Endothelial cell of umbilical vein (primary cell): ENCODE measurements at regions not wholly inside any gene's neighbourhood (a gene's known extent, or its start where the extent isn't known, plus 50 kb on each side); places are given as distances from the start of the nearest gene placed in this dataset.

ENCODE experiments used
- BruUV-seq: library from RNA; stranded (reverse); fragments of 400-500 nt; replicated peaks from 2 replicates; lab custom pipeline; 2021; lab: Mats Ljungman, UMichigan
- CTCF ChIA-PET: fragments of 300-600, 350-600 bp; sonication (Branson Sonifier 250); formaldehyde crosslinking; loops from one replicate; lab custom pipeline; 2021; ENCODE audit warnings: antibody characterized with exemption, inconsistent platforms; lab: Charles Lee
- POLR2A ChIA-PET: fragments of 300-600, 350-600 bp; sonication (Branson Sonifier 250); formaldehyde crosslinking; loops from one replicate; lab custom pipeline; 2021; ENCODE audit warnings: antibody characterized with exemption, inconsistent platforms; lab: Charles Lee
- DNase-seq: peaks from one replicate; pipeline ENCODE4 v3.0.0-alpha.2; 2011; ENCODE audit warnings: low read depth, low spot score
- FAIRE-seq: peaks from 2 replicates; lab custom pipeline; 2011; peaks lifted over from hg19 to GRCh38; lab: Jason Lieb, UNC
- H2AFZ ChIP-seq: 2 replicates; pipeline ENCODE4 v1.6.0; 2012; ENCODE audit warnings: low read depth, low read length, control low read depth, inconsistent platforms
- H3K27ac ChIP-seq: 2 replicates; pipeline ENCODE4 v1.5.1; 2011; ENCODE audit warnings: low read depth, mild to moderate bottlenecking, control low read depth, low read length, moderate library complexity; ENCODE audit not compliant: insufficient read depth
- H3K27me3 ChIP-seq, 2 experiments: 2 replicates each; pipeline versions ENCODE4 v1.6.0 to v1.6.1; 2011; ENCODE audit warnings: low read length in 2 of 2, mixed read lengths in 1 of 2; ENCODE audit not compliant: control insufficient read depth in 2 of 2, insufficient read depth in 2 of 2
- H3K36me3 ChIP-seq, 2 experiments: 2 replicates in 1 of 2; 3 replicates in 1 of 2; pipeline ENCODE4 v1.5.1; 2011; ENCODE audit warnings: low read length in 2 of 2, mild to moderate bottlenecking in 1 of 2, moderate library complexity in 1 of 2; ENCODE audit not compliant: control insufficient read depth in 2 of 2, insufficient read depth in 2 of 2; ENCODE audit errors: extremely low read depth in 1 of 2
- H3K4me1 ChIP-seq: 3 replicates; pipeline ENCODE4 v1.5.1; 2011; ENCODE audit warnings: mild to moderate bottlenecking, low read length; ENCODE audit not compliant: control insufficient read depth, insufficient read depth; ENCODE audit errors: extremely low read depth
- H3K4me2 ChIP-seq: 2 replicates; pipeline ENCODE4 v1.6.1; 2011; ENCODE audit warnings: low read length, control low read depth, mixed read lengths; ENCODE audit not compliant: insufficient read depth
- H3K4me3 ChIP-seq, 3 experiments: fragments of 200-600 bp in 1 of 3; sonication (generic), shearing (Covaris generic) in 1 of 3; replicated peaks in 1 of 3; 2 replicates each; pipeline ENCODE4 v1.5.1; 2011 to 2016; ENCODE audit warnings: control low read depth in 3 of 3, low read length in 3 of 3, mild to moderate bottlenecking in 2 of 3, inconsistent platforms in 1 of 3, low read depth in 1 of 3, moderate library complexity in 1 of 3; ENCODE audit not compliant: insufficient read depth in 1 of 3
- H3K79me2 ChIP-seq: 2 replicates; pipeline ENCODE4 v1.6.0; 2012; ENCODE audit warnings: low read length, inconsistent platforms; ENCODE audit not compliant: control insufficient read depth, insufficient read depth
- H3K9ac ChIP-seq: replicated peaks from 2 replicates; pipeline ENCODE3; 2011; ENCODE audit warnings: low read length, control low read depth; ENCODE audit not compliant: insufficient read depth; ENCODE audit errors: extremely low read depth
- H3K9me1 ChIP-seq: replicated peaks from 3 replicates; pipeline ENCODE4 v1.6.0; 2011; ENCODE audit warnings: mild to moderate bottlenecking, low read length; ENCODE audit not compliant: control insufficient read depth, insufficient read depth; ENCODE audit errors: extremely low read depth
- H3K9me3 ChIP-seq: replicated peaks from 2 replicates; pipeline ENCODE4 v1.5.1; 2012; ENCODE audit warnings: low read length, inconsistent platforms; ENCODE audit not compliant: control insufficient read depth, insufficient read depth
- H4K20me1 ChIP-seq: replicated peaks from 2 replicates; pipeline ENCODE3; 2011; ENCODE audit warnings: mild to moderate bottlenecking, low read length; ENCODE audit not compliant: control insufficient read depth, insufficient read depth; ENCODE audit errors: extremely low read depth
- CTCF ChIP-seq, 2 donors: IDR thresholded peaks; 1 replicate in 1 of 2; 2 replicates in 1 of 2; pipeline ENCODE4 v1.5.1; 2011; ENCODE audit warnings: low read length in 2 of 2, mild to moderate bottlenecking in 2 of 2, moderate library complexity in 2 of 2, control low read depth in 1 of 2, inconsistent platforms in 1 of 2, low read depth in 1 of 2; ENCODE audit not compliant: insufficient read depth in 1 of 2; ENCODE audit errors: extremely low read depth in 1 of 2
- EZH2 ChIP-seq: IDR thresholded peaks from 2 replicates; pipeline ENCODE4 v1.6.1; 2012; ENCODE audit warnings: borderline replicate concordance, low read depth, mild to moderate bottlenecking, moderate library complexity, low read length, inconsistent platforms; ENCODE audit not compliant: severe bottlenecking
- FOS ChIP-seq: IDR thresholded peaks from 2 replicates; pipeline ENCODE4 v1.6.1; 2011; ENCODE audit warnings: mild to moderate bottlenecking, low read length, moderate library complexity, borderline replicate concordance; ENCODE audit not compliant: insufficient read depth
- GATA2 ChIP-seq: IDR thresholded peaks from 2 replicates; pipeline ENCODE4 v1.7.0; 2011; ENCODE audit warnings: low read depth, mild to moderate bottlenecking, moderate library complexity, mixed read lengths, low read length; ENCODE audit not compliant: insufficient read length, insufficient read depth
- JUN ChIP-seq: IDR thresholded peaks from 2 replicates; pipeline ENCODE4 v1.6.1; 2011; ENCODE audit warnings: borderline replicate concordance, low read depth; ENCODE audit not compliant: insufficient read length, insufficient read depth
- MYC ChIP-seq: IDR thresholded peaks from one replicate; pipeline ENCODE4 v1.6.1; 2011; ENCODE audit warnings: mild to moderate bottlenecking, low read depth, low read length
- POLR2A ChIP-seq: IDR thresholded peaks from 2 replicates; pipeline ENCODE4 v1.6.1; 2012; ENCODE audit warnings: low read depth, mild to moderate bottlenecking, control low read depth, low read length
- POLR2AphosphoS5 ChIP-seq: IDR thresholded peaks from 2 replicates; pipeline ENCODE4 v1.6.1; 2012; ENCODE audit warnings: low read depth, mild to moderate bottlenecking, control low read depth, low read length, moderate library complexity; ENCODE audit not compliant: insufficient read depth
- dilution Hi-C: fragments of 300-500 bp; cut with MboI; formaldehyde crosslinking; loops from one replicate; pipeline ENCODE4 v1.15.0; 2019; ENCODE audit warnings: low sequenced_read_pairs; ENCODE audit not compliant: extremely low pct_ligation_motif_present
- intact Hi-C: fragments of 100-400 bp; cut with micrococcal nuclease; formaldehyde crosslinking; loops from one replicate; pipeline ENCODE4 v1.10.0; 2022
- TF ChIP-seq, protein P1 (sequence below): IDR thresholded peaks from 2 replicates; pipeline ENCODE4 v1.6.1; 2011; ENCODE audit not compliant: insufficient read depth, insufficient read length

DNA sequence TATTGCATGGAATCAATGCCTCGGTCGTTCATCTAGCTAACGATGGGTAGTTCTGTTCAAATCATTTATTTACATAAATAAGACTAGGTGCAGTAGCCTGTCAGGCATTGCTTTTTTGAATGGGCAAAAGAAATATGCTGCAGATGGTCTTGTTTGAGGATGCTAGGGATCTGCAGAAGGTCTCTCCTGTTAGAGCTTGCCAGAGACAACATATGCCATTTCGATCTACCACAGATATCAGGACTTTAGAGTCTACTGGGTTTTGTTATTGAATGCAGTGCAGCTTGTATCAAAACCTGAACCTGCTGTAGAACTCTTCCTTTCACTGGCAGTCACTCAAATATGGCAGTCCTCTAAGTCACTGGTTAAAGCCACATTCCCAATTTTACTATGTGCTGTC is 381.1 kb upstream of the CDH10 start:
- no peaks in the 10 kb centered on the region for H3K36me3 ChIP-seq
- TF ChIP-seq GATA2, result no peak
- TF ChIP-seq JUN, result no peak
- no peak for TF ChIP-seq FOS
- no peak for TF ChIP-seq POLR2A
- no peak for TF ChIP-seq CTCF (IDR thresholded peaks at IDR 0.05; ENCODE audit: extremely low read depth in 1 of 2, insufficient read depth in 1 of 2, low read depth in 1 of 2, low read length in 2 of 2)
- TF ChIP-seq, protein P1, sequence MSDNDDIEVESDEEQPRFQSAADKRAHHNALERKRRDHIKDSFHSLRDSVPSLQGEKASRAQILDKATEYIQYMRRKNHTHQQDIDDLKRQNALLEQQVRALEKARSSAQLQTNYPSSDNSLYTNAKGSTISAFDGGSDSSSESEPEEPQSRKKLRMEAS, result no peak
- no peak for TF ChIP-seq EZH2
- TF ChIP-seq MYC, result no peak
- TF ChIP-seq POLR2AphosphoS5, result no peak
- H3K9me1 ChIP-seq, result no peaks in the 10 kb centered on the region
- H3K4me3 ChIP-seq, result no peak overlapping the region
- intact Hi-C loops (no loop called here), dilution Hi-C loops (no loop called here)
- BruUV-seq, result no TSS peak
- POLR2A ChIA-PET, result no interaction called here
- CTCF ChIA-PET, result no interaction called here
- no peak overlapping the region for H3K27ac ChIP-seq
- FAIRE-seq (no peak), DNase-seq (no peak)
- H3K27me3 ChIP-seq, result no peaks in the 10 kb centered on the region
- no peak overlapping the region for H3K4me2 ChIP-seq
- H2AFZ ChIP-seq, result no peak overlapping the region
- no peaks in the 10 kb centered on the region for H3K79me2 ChIP-seq
- no peak overlapping the region for H3K9ac ChIP-seq
- H3K9me3 ChIP-seq, result peaks cover 9% of the 10 kb centered on the region
- H3K4me1 ChIP-seq, result no peaks in the 10 kb centered on the region
- H4K20me1 ChIP-seq, result no peaks in the 10 kb centered on the region
